CD4-positive, alpha-beta T cell (primary cell): ENCODE measurements at regions not wholly inside any gene's neighbourhood (a gene's known extent, or its start where the extent isn't known, plus 50 kb on each side); places are given as distances from the start of the nearest gene placed in this dataset.

Experiments
- ATAC-seq: fragments of 200-7000 bp; cut with Tn5 transposase; one replicate; pipeline ENCODE4 v1.10.0; 2022; ENCODE audit warnings: mild to moderate bottlenecking; ENCODE audit not compliant: poor library complexity
- CTCF ChIA-PET: fragments of 350-600 bp; sonication (Branson Sonifier 250); formaldehyde crosslinking; loops from one replicate; lab custom pipeline; 2021; ENCODE audit warnings: antibody characterized with exemption, inconsistent platforms; lab: Charles Lee
- POLR2A ChIA-PET: fragments of 350-600 bp; sonication (Branson Sonifier 250); formaldehyde crosslinking; loops from one replicate; lab custom pipeline; 2021; ENCODE audit warnings: antibody characterized with exemption, inconsistent platforms; lab: Charles Lee
- DNase-seq, 14 experiments: peaks; one replicate each; pipeline ENCODE4 v3.0.0-alpha.2; 2013 to 2020; ENCODE audit warnings: mixed read lengths in 2 of 14
- H3K27ac ChIP-seq, 2 donors: one replicate each; pipeline versions ENCODE4 v1.5.1 to v1.7.0; 2013; ENCODE audit warnings: low read length in 2 of 2, low read depth in 1 of 2, mild to moderate bottlenecking in 1 of 2
- H3K27me3 ChIP-seq, 2 experiments: 1 replicate in 1 of 2; 2 replicates in 1 of 2; pipeline versions ENCODE4 v1.6.1 to v1.7.0; 2013; ENCODE audit warnings: low read length in 2 of 2, control low read depth in 1 of 2, mild to moderate bottlenecking in 1 of 2, moderate library complexity in 1 of 2; ENCODE audit not compliant: insufficient read depth in 2 of 2, control insufficient read depth in 1 of 2
- H3K36me3 ChIP-seq: one replicate; pipeline ENCODE4 v1.6.1; 2013; ENCODE audit warnings: low read length, control low read depth; ENCODE audit not compliant: insufficient read depth
- H3K4me1 ChIP-seq: one replicate; pipeline ENCODE4 v1.6.1; 2013; ENCODE audit warnings: low read length, control low read depth; ENCODE audit not compliant: insufficient read depth
- H3K4me3 ChIP-seq: one replicate; pipeline ENCODE4 v1.5.1; 2013; ENCODE audit warnings: mild to moderate bottlenecking, low read length, moderate library complexity
- H3K9me3 ChIP-seq, 2 experiments: 1 replicate in 1 of 2; 2 replicates in 1 of 2; pipeline versions ENCODE4 v1.6.1 to v1.7.0; 2013; ENCODE audit warnings: low read length in 2 of 2, mild to moderate bottlenecking in 2 of 2, control low read depth in 1 of 2, moderate library complexity in 1 of 2; ENCODE audit not compliant: control insufficient read depth in 1 of 2, insufficient read depth in 1 of 2
- H3K27ac Mint-ChIP-seq: one replicate; pipeline ENCODE4 v1.8.0; 2020; ENCODE audit warnings: mixed read lengths
- H3K27me3 Mint-ChIP-seq: one replicate; pipeline ENCODE4 v1.8.0; 2021; ENCODE audit warnings: mixed read lengths
- H3K36me3 Mint-ChIP-seq: one replicate; pipeline ENCODE4 v1.8.0; 2021; ENCODE audit warnings: low read depth, mixed read lengths
- H3K4me1 Mint-ChIP-seq: one replicate; pipeline ENCODE4 v1.8.0; 2021; ENCODE audit warnings: low read depth, mixed read lengths
- H3K4me3 Mint-ChIP-seq: one replicate; pipeline ENCODE4 v1.8.0; 2020; ENCODE audit warnings: mild to moderate bottlenecking, mixed read lengths
- H3K9me3 Mint-ChIP-seq: one replicate; pipeline ENCODE4 v1.8.0; 2020; ENCODE audit warnings: mixed read lengths
- CTCF ChIP-seq: fragments of 200-600 bp; IDR thresholded peaks from one replicate; pipeline ENCODE4 v1.8.0; 2022; ENCODE audit warnings: antibody characterized with exemption, mild to moderate bottlenecking
- intact Hi-C, 2 experiments: fragments of 100-400 bp; cut with DNase I in 1 of 2; cut with micrococcal nuclease in 1 of 2; formaldehyde crosslinking; loops; one replicate each; pipeline versions ENCODE4 v1.15.1 to v1.9.0; 2023 to 2025; cut with DNase I, micrococcal nuclease

DNA sequence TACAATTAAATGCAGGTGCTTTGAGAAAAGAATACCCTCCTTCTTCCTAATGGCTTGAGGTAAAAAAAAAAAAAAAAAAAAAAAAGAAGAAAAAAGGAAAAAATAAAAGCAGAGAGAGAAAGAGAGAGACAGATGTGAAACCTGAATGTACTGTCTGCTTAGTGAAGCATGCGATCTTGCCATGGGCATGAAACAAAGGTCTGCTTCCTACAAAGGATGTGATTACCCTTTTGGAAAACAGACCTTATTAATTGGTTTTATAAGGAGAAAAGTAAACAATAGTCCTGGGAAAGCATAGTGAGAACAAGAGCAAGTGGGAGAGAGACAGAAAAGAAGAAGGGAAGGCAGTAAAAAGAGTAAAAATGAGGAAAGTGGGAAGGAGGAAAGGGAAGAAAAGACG lies 526.1 kb upstream of the PABPC4L start:
- H3K36me3 Mint-ChIP-seq = no peaks in the 10 kb centered on the region
- no peak for TF ChIP-seq CTCF
- Histone ChIP-seq H3K27me3 (no peaks in the 10 kb centered on the region), H3K9me3 (peaks cover 0 to 3% of the 10 kb centered on the region in 2 experiments), H3K4me3 (no peak overlapping the region), H3K36me3 (no peaks in the 10 kb centered on the region), H3K4me1 (no peaks in the 10 kb centered on the region), H3K27ac (no peak overlapping the region)
- no peak for ATAC-seq
- ChIA-PET POLR2A (no interaction called here), CTCF (no interaction called here)
- intact Hi-C loops = no loop called here
- peaks cover 14% of the 10 kb centered on the region for H3K9me3 Mint-ChIP-seq
- H3K4me3 Mint-ChIP-seq = no peak overlapping the region
- no peak for DNase-seq
- H3K4me1 Mint-ChIP-seq = no peaks in the 10 kb centered on the region
- no peaks in the 10 kb centered on the region for H3K27me3 Mint-ChIP-seq
- no peak overlapping the region for H3K27ac Mint-ChIP-seq

DNA sequence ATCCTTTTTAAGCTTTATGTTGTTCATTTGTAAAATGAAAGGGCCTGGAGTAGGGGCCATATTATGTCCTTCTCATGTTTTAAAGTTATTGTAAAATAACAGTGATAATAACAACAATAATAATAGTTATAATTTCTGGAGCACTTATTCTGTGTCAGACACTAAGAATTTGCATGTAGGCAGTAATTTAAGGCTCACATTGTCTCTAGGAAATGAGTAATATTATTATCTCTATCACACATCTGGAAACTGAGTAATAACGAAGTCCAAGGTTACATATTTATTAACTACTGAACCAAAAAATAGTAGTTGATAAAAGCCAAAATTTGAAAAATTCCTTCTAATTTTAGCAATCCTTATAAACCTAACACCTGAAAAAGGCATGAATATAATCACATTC lies 520.7 kb upstream of the PABPC4L start:
- no peaks in the 10 kb centered on the region for H3K36me3 ChIP-seq
- Mint-ChIP-seq H3K4me3 (no peak overlapping the region), H3K9me3 (peaks cover 12% of the 10 kb centered on the region), H3K4me1 (no peaks in the 10 kb centered on the region), H3K27ac (no peak overlapping the region), H3K27me3 (no peaks in the 10 kb centered on the region), H3K36me3 (no peaks in the 10 kb centered on the region)
- ChIA-PET CTCF (no interaction called here), POLR2A (no interaction called here)
- H3K4me3 ChIP-seq = no peak overlapping the region
- intact Hi-C loops = no loop called here
- no peaks in the 10 kb centered on the region for H3K27me3 ChIP-seq
- DNase-seq = no peak
- no peak for TF ChIP-seq CTCF
- no peaks in the 10 kb centered on the region for H3K4me1 ChIP-seq
- no peak overlapping the region for H3K27ac ChIP-seq
- no peaks in the 10 kb centered on the region for H3K9me3 ChIP-seq
- no peak for ATAC-seq

GRCh38 chr4:134720030-134720429 lies 518.4 kb upstream of the PABPC4L start:
- DNase-seq = no peak
- no peaks in the 10 kb centered on the region for H3K4me1 Mint-ChIP-seq
- no peaks in the 10 kb centered on the region for H3K36me3 Mint-ChIP-seq
- ATAC-seq = no peak
- H3K27ac Mint-ChIP-seq = no peak overlapping the region
- Histone ChIP-seq H3K4me1 (no peaks in the 10 kb centered on the region), H3K36me3 (no peaks in the 10 kb centered on the region), H3K27ac (no peak overlapping the region), H3K4me3 (no peak overlapping the region), H3K27me3 (no peaks in the 10 kb centered on the region), H3K9me3 (no peaks in the 10 kb centered on the region)
- POLR2A ChIA-PET = no interaction called here
- peaks cover 14% of the 10 kb centered on the region for H3K9me3 Mint-ChIP-seq
- TF ChIP-seq CTCF = no peak
- no peak overlapping the region for H3K4me3 Mint-ChIP-seq
- intact Hi-C loops = no loop called here
- H3K27me3 Mint-ChIP-seq = no peaks in the 10 kb centered on the region
- CTCF ChIA-PET = no interaction called here
